ENCODE measurements at regions not wholly inside any gene's neighbourhood (a gene's known extent, or its start where the extent isn't known, plus 50 kb on each side); places are given as distances from the start of the nearest gene placed in this dataset.

GRCh38 chr6:54646069-54646950, 200.3 kb upstream of the FAM83B start:
- no peak overlapping the region for H3K27ac ChIP-seq (ENCODE audit: low read depth, low read length)
- H3K9ac ChIP-seq (ENCODE audit: low read length), result no peak overlapping the region
- H3K4me3 ChIP-seq (ENCODE audit: low read depth in 1 of 2, low read length in 2 of 2), result peak overlapping the region in 1 of 2 donors; percentile 4

GRCh38 chr6:54646951-54647664, 199.5 kb upstream of the FAM83B start:
- Histone ChIP-seq H3K27me3 (ENCODE audit: control insufficient read depth in 1 of 2, insufficient read depth in 2 of 2, low read length in 2 of 2) (no peaks in the 10 kb centered on the region), H3K9ac (ENCODE audit: low read length) (no peak overlapping the region), H3K36me3 (ENCODE audit: insufficient read depth, low read length) (no peaks in the 10 kb centered on the region), H3K4me3 (ENCODE audit: low read depth in 1 of 2, low read length in 2 of 2) (peak overlapping the region in 1 of 2 donors; percentile 4), H3K4me1 (ENCODE audit: insufficient read depth, low read length) (peaks cover 28% of the 10 kb centered on the region), H3K9me3 (ENCODE audit: low read length) (no peaks in the 10 kb centered on the region), H3K27ac (ENCODE audit: low read depth, low read length) (no peak overlapping the region)

More at GRCh38 chr6:54646069-54646950, 200.3 kb upstream of the FAM83B start:
- Histone ChIP-seq H3K9me3 (ENCODE audit: low read length) (no peaks in the 10 kb centered on the region), H3K27me3 (ENCODE audit: control insufficient read depth in 1 of 2, insufficient read depth in 2 of 2, low read length in 2 of 2) (no peaks in the 10 kb centered on the region), H3K4me1 (ENCODE audit: insufficient read depth, low read length) (peaks cover 28% of the 10 kb centered on the region), H3K36me3 (ENCODE audit: insufficient read depth, low read length) (no peaks in the 10 kb centered on the region)

GRCh38 chr6:54654381-54654780, 192.2 kb upstream of the FAM83B start:
- no peak overlapping the region for H3K9ac ChIP-seq (ENCODE audit: low read length)
- H3K4me1 ChIP-seq (ENCODE audit: insufficient read depth, low read length), result no peaks in the 10 kb centered on the region
- H3K27ac ChIP-seq (ENCODE audit: low read depth, low read length), result no peak overlapping the region

DNA sequence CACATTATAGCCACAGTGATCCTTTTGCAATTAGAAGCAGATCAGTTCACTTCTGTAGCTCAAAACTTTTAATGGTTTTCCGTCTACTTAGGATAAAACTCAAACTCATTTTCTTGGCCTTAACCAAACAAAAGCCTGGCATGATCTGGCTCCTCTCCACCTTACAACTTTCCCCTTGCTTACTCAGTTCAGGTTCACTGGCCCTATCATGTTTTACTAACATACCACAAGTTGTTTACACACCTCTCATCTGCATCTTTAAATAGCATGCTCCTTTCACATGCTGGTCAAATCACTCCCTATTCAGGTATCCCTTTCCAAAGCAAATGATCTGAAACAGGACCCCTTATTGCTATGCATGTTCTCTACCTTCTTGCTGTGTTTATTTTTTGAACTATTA, 191.4 kb upstream of the FAM83B start:
- no peak overlapping the region for H3K9ac ChIP-seq (ENCODE audit: low read length)

More at GRCh38 chr6:54654381-54654780, 192.2 kb upstream of the FAM83B start:
- no peaks in the 10 kb centered on the region for H3K36me3 ChIP-seq (ENCODE audit: insufficient read depth, low read length)
- H3K9me3 ChIP-seq (ENCODE audit: low read length), result no peaks in the 10 kb centered on the region
- no peak overlapping the region for H3K4me3 ChIP-seq (ENCODE audit: low read depth in 1 of 2, low read length in 2 of 2)
- no peaks in the 10 kb centered on the region for H3K27me3 ChIP-seq (ENCODE audit: control insufficient read depth in 1 of 2, insufficient read depth in 2 of 2, low read length in 2 of 2)

GRCh38 chr6:54665278-54665677, 181.3 kb upstream of the FAM83B start:
- H3K9ac ChIP-seq (ENCODE audit: low read length), result no peak overlapping the region
- no peaks in the 10 kb centered on the region for H3K36me3 ChIP-seq (ENCODE audit: insufficient read depth, low read length)
- no peak overlapping the region for H3K4me3 ChIP-seq (ENCODE audit: low read depth in 1 of 2, low read length in 2 of 2)
- no peaks in the 10 kb centered on the region for H3K27me3 ChIP-seq (ENCODE audit: control insufficient read depth in 1 of 2, insufficient read depth in 2 of 2, low read length in 2 of 2)
- no peaks in the 10 kb centered on the region for H3K4me1 ChIP-seq (ENCODE audit: insufficient read depth, low read length)
- H3K9me3 ChIP-seq (ENCODE audit: low read length), result no peaks in the 10 kb centered on the region
- H3K27ac ChIP-seq (ENCODE audit: low read depth, low read length), result no peak overlapping the region

More for the DNA sequence above, 191.4 kb upstream of the FAM83B start:
- no peak overlapping the region for H3K27ac ChIP-seq (ENCODE audit: low read depth, low read length)
- no peak overlapping the region for H3K4me3 ChIP-seq (ENCODE audit: low read depth in 1 of 2, low read length in 2 of 2)
- H3K4me1 ChIP-seq (ENCODE audit: insufficient read depth, low read length), result no peaks in the 10 kb centered on the region
- H3K9me3 ChIP-seq (ENCODE audit: low read length), result no peaks in the 10 kb centered on the region
- H3K36me3 ChIP-seq (ENCODE audit: insufficient read depth, low read length), result no peaks in the 10 kb centered on the region
- no peaks in the 10 kb centered on the region for H3K27me3 ChIP-seq (ENCODE audit: control insufficient read depth in 1 of 2, insufficient read depth in 2 of 2, low read length in 2 of 2)

DNA sequence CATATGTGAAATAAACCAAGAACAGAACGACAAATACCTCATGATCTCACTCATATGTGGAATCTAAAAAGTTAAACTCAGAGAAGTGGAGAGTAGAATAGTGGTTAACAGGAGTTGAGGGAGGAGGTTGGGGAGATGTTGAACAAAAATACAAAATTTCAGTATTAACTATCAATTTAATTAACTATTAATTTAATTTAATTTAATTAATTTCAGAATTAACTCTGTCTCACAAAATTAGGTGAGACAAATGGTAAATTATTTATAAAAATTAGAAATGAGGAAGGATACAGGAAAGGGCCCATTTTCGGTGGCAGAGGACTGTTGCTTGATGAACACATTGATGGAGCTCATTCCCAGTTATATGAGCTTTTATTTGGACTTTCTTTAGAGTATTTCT, 166.0 kb upstream of the FAM83B start:
- H3K9ac ChIP-seq (ENCODE audit: low read length), result no peak overlapping the region
- no peaks in the 10 kb centered on the region for H3K9me3 ChIP-seq (ENCODE audit: low read length)
- H3K4me1 ChIP-seq (ENCODE audit: insufficient read depth, low read length), result no peaks in the 10 kb centered on the region
- no peaks in the 10 kb centered on the region for H3K36me3 ChIP-seq (ENCODE audit: insufficient read depth, low read length)
- no peak overlapping the region for H3K4me3 ChIP-seq (ENCODE audit: low read depth in 1 of 2, low read length in 2 of 2)
- H3K27ac ChIP-seq (ENCODE audit: low read depth, low read length), result no peak overlapping the region
- H3K27me3 ChIP-seq (ENCODE audit: control insufficient read depth in 1 of 2, insufficient read depth in 2 of 2, low read length in 2 of 2), result no peaks in the 10 kb centered on the region

GRCh38 chr6:54681267-54681666, 165.3 kb upstream of the FAM83B start:
- H3K4me1 ChIP-seq (ENCODE audit: insufficient read depth, low read length), result no peaks in the 10 kb centered on the region
- no peaks in the 10 kb centered on the region for H3K36me3 ChIP-seq (ENCODE audit: insufficient read depth, low read length)
- no peaks in the 10 kb centered on the region for H3K27me3 ChIP-seq (ENCODE audit: control insufficient read depth in 1 of 2, insufficient read depth in 2 of 2, low read length in 2 of 2)
- H3K9ac ChIP-seq (ENCODE audit: low read length), result no peak overlapping the region
- H3K9me3 ChIP-seq (ENCODE audit: low read length), result no peaks in the 10 kb centered on the region
- H3K4me3 ChIP-seq (ENCODE audit: low read depth in 1 of 2, low read length in 2 of 2), result no peak overlapping the region
- H3K27ac ChIP-seq (ENCODE audit: low read depth, low read length), result no peak overlapping the region

- no peaks in the 10 kb centered on the region for H3K4me1 ChIP-seq (ENCODE audit: insufficient read depth, low read length)
- no peaks in the 10 kb centered on the region for H3K27me3 ChIP-seq (ENCODE audit: control insufficient read depth in 1 of 2, insufficient read depth in 2 of 2, low read length in 2 of 2)
- H3K9ac ChIP-seq (ENCODE audit: low read length), result no peak overlapping the region
- H3K27ac ChIP-seq (ENCODE audit: low read depth, low read length), result no peak overlapping the region
- no peaks in the 10 kb centered on the region for H3K36me3 ChIP-seq (ENCODE audit: insufficient read depth, low read length)
- no peaks in the 10 kb centered on the region for H3K9me3 ChIP-seq (ENCODE audit: low read length)
- no peak overlapping the region for H3K4me3 ChIP-seq (ENCODE audit: low read depth in 1 of 2, low read length in 2 of 2)
Measured at GRCh38 chr6:54681987-54682386, 164.6 kb upstream of the FAM83B start.

GRCh38 chr6:54689620-54690019, 157.0 kb upstream of the FAM83B start:
- H3K27ac ChIP-seq (ENCODE audit: low read depth, low read length), result no peak overlapping the region
- no peaks in the 10 kb centered on the region for H3K9me3 ChIP-seq (ENCODE audit: low read length)
- H3K36me3 ChIP-seq (ENCODE audit: insufficient read depth, low read length), result no peaks in the 10 kb centered on the region
- no peak overlapping the region for H3K9ac ChIP-seq (ENCODE audit: low read length)
- H3K27me3 ChIP-seq (ENCODE audit: control insufficient read depth in 1 of 2, insufficient read depth in 2 of 2, low read length in 2 of 2), result no peaks in the 10 kb centered on the region
- no peak overlapping the region for H3K4me3 ChIP-seq (ENCODE audit: low read depth in 1 of 2, low read length in 2 of 2)
- H3K4me1 ChIP-seq (ENCODE audit: insufficient read depth, low read length), result no peaks in the 10 kb centered on the region

- H3K36me3 ChIP-seq (ENCODE audit: insufficient read depth, low read length), result no peaks in the 10 kb centered on the region
- no peaks in the 10 kb centered on the region for H3K4me1 ChIP-seq (ENCODE audit: insufficient read depth, low read length)
- H3K27me3 ChIP-seq (ENCODE audit: control insufficient read depth in 1 of 2, insufficient read depth in 2 of 2, low read length in 2 of 2), result no peaks in the 10 kb centered on the region
- H3K9me3 ChIP-seq (ENCODE audit: low read length), result no peaks in the 10 kb centered on the region
- no peak overlapping the region for H3K27ac ChIP-seq (ENCODE audit: low read depth, low read length)
- H3K9ac ChIP-seq (ENCODE audit: low read length), result no peak overlapping the region
- H3K4me3 ChIP-seq (ENCODE audit: low read depth in 1 of 2, low read length in 2 of 2), result no peak overlapping the region
Measured at GRCh38 chr6:54690596-54690995, 156.0 kb upstream of the FAM83B start.

GRCh38 chr6:54694928-54695532, 151.5 kb upstream of the FAM83B start:
- no peak overlapping the region for H3K27ac ChIP-seq (ENCODE audit: low read depth, low read length)
- H3K9ac ChIP-seq (ENCODE audit: low read length), result no peak overlapping the region
- no peaks in the 10 kb centered on the region for H3K4me1 ChIP-seq (ENCODE audit: insufficient read depth, low read length)
- H3K36me3 ChIP-seq (ENCODE audit: insufficient read depth, low read length), result no peaks in the 10 kb centered on the region
- no peaks in the 10 kb centered on the region for H3K27me3 ChIP-seq (ENCODE audit: control insufficient read depth in 1 of 2, insufficient read depth in 2 of 2, low read length in 2 of 2)
- H3K4me3 ChIP-seq (ENCODE audit: low read depth in 1 of 2, low read length in 2 of 2), result no peak overlapping the region
- no peaks in the 10 kb centered on the region for H3K9me3 ChIP-seq (ENCODE audit: low read length)

Data from muscle layer of colon (tissue), 2 donors.